NB4 (cell line): ENCODE measurements at regions not wholly inside any gene's neighbourhood (a gene's known extent, or its start where the extent isn't known, plus 50 kb on each side); places are given as distances from the start of the nearest gene placed in this dataset.

Source experiments
- POLR2A ChIP-seq: IDR thresholded peaks from 2 replicates; pipeline ENCODE4 v1.6.1; 2011; ENCODE audit warnings: mild to moderate bottlenecking; ENCODE audit not compliant: insufficient read length; ENCODE audit errors: extremely low read depth
- TF ChIP-seq, protein P1 (sequence below): IDR thresholded peaks from one replicate; pipeline ENCODE4 v1.5.1; 2012; ENCODE audit warnings: low read depth, low read length

DNA sequence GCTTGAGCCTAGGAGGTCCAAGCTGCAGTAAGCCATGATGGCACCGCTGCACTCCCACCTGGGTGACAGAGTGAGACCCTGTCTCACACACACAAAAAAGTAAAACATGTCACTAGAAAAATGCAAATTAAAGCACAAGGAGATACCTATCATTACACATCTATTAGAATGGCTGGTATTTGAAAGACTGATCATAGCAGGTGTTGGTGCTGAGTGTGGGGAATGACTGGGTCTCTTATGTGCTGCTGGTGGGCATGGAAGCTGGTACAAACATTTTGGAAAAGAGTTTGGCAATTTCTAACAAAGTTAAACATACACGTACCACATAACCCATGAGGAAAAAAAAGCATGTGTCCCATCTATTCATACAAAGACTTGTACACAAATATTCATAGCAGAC, 142.1 kb upstream of the ZBTB40 start:
- TF ChIP-seq, protein P1, sequence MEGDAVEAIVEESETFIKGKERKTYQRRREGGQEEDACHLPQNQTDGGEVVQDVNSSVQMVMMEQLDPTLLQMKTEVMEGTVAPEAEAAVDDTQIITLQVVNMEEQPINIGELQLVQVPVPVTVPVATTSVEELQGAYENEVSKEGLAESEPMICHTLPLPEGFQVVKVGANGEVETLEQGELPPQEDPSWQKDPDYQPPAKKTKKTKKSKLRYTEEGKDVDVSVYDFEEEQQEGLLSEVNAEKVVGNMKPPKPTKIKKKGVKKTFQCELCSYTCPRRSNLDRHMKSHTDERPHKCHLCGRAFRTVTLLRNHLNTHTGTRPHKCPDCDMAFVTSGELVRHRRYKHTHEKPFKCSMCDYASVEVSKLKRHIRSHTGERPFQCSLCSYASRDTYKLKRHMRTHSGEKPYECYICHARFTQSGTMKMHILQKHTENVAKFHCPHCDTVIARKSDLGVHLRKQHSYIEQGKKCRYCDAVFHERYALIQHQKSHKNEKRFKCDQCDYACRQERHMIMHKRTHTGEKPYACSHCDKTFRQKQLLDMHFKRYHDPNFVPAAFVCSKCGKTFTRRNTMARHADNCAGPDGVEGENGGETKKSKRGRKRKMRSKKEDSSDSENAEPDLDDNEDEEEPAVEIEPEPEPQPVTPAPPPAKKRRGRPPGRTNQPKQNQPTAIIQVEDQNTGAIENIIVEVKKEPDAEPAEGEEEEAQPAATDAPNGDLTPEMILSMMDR = no peak
- TF ChIP-seq POLR2A = no peak
